HG03521 (cell line): ENCODE measurements at regions not wholly inside any gene's neighbourhood (a gene's known extent, or its start where the extent isn't known, plus 50 kb on each side); places are given as distances from the start of the nearest gene placed in this dataset.

ENCODE experiments used
- ATAC-seq: cut with Tn5 transposase; IDR thresholded peaks from one replicate; pipeline ENCODE4 v1.9.1; 2021; ENCODE audit warnings: mild to moderate bottlenecking, moderate library complexity; ENCODE audit not compliant: unreplicated experiment

DNA sequence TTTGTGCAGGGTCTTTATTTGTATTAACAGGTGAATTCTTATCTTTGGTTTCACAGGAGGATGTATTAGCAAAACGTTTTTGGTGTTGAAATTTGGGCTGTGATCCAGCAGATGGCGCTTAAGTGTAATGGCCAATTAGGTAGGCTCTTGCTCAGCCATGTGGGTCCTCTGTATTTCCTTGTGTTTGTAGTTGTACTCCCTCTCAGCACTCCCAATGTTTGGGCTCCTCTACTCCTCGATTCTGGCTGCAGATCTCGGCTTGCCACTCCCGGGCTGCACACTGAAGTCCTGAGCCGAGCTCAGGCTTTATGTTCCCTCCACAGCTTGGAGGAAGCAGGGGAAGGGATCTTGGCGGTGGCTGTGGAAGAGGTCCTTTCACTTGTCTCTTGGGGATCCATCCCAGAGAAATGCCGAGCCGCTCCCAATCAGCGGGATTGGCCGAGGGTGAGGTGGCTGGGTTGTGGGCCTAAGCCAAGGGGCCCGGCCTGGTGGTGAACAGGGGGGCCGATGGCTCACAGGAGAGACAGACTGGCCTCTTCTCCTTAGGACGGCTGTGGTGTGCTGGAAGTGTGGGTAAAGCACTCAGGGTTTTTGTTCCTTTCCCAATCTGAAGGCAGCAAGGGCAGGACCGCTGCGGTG is 133.7 kb downstream of the AEBP2 start:
- no peak for ATAC-seq

DNA sequence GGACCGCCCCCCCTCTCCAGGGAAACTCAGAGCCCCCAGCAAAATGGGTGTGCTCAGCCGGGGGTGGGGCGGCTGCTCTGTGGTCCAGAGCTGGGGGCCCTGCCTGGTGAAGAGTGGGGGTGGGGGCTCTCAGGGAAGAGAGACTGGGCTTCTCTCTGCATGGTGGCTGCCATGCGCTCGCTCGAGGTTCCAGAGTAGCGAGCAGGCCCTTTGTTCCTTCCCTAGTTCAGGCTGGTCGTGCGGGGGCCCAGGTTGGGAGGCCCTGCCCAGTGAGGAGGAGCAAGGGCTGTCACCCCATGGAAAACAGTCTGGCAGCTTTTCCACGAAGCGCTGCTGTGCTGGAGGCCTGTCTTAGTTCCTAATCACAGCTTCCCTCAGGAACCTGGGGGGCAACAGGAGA is 134.6 kb downstream of the AEBP2 start:
- no peak for ATAC-seq

DNA sequence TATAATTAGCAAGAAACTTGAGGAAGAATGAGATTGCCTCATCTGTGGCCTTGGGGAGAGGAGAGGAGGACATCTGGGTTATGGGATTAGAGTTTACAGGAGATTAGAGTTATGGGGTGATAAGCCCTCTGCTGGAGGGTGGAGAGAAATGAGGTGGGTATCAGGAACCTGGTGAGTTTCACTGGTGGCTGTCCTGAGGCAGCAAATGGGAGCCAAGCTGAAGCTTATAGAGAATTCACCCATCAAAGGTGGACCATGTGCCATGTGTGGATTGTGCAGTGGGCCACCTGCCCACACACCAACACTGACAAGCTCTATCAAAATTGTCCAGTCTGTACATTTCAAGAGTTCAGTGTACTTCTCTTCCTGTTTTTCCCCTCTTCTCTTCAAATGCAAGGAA is 135.3 kb downstream of the AEBP2 start:
- no peak for ATAC-seq

DNA sequence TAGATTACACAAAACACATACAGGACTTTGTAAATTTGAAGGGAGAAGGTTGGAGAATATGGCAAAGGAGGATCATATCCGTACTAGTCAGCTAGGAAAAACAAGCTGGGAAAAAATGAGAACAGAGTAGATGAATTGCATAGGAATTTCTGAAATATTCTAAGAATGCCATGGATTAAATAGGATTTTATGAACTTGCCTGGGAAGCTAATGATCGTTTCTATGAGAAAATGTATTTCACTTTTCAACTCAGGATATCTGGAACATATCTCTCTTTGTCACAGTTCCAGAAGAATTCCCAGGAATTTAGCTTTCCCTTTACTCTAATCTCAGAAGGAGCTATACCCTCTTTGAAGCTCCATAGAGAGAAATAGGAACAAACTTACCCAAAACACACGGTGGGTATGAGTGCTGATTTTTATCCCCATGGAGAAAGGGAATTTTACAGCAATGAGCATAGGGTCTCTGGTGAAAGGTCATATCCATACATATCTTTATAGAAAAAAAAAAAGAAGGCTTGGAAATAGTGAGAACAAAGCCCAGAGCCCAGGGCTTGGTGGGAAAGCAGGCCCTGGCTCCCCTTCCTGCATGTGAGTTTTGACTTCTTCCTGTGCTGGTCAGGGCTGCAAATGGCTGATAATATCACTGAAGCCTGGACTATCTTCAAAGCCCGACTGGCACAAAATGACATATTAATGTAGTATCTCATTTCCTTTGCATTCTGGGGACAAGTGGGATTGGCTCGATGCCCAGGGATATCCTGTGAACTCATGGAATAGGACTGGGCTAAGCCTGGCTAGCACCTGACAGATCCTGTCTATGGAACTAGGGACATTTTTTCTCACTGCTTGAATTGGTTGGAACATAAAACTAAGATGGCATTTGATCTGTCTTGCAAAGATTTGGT is 136.3 kb downstream of the AEBP2 start:
- ATAC-seq = no peak

DNA sequence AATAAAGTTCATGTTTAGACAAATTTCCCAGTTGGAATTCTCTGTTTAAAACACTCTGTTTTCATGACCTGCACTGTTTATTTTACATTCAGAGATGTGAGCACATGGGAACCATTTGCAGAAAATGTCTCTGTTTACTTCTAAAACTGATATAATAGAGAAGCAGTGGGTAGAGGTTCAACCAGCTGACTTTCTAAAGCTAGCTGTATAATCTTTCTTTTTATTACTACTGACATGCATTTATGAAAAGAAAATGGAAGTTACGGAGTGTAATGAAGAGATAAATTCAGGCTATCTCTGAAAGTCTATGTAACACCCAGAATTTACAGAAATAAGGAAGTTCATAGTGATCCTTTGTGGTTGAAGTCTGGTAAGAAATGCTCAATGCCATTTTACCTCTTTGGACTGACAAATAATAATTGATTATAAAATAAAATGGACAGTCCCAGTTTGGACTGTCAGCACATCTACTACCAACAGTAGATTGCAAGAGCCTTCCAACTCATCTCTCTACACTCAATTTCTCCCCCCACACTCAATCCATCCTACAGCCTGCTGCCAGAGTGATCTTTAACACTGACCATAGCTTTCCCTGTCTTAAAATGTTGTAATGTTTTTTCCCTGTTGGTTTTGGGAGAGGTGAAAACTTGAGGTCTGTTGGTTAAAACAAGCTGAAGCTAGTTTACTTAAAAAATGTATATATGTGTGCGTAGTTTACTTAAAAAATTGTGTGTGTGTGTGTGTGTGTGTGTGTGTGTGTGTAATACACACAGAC is 137.4 kb downstream of the AEBP2 start:
- no peak for ATAC-seq

DNA sequence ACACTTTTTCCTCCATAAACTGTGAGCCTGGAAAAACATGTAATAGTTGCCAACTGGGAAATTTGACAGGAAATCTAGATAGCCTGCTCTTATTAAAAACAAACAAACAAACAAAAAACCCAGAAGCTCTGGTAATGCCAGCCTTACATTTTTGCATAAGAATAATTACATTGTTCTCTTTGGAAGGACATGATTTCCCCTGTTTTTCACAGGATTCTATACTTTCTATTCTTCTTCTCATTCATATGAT is 137.9 kb downstream of the AEBP2 start:
- ATAC-seq = no peak

DNA sequence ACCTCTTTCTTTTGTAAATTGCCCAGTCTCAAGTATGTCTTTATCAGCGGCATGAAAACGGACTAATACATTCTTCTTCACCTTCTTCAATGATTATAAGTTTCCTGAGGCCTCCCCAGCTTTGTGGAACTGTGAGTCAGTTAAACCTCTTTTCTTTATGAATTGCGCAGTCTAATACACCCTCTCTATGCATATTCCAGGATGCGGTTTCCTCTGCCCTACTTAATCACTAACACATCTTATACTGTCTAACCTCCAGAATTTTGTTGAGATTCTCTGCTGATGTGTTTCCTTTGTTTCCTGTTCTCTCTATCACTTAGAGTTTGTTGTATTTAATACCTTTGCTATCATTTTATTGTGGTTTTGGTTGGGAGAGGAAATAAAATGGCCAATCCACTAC is 145.4 kb downstream of the AEBP2 start:
- ATAC-seq = no peak

DNA sequence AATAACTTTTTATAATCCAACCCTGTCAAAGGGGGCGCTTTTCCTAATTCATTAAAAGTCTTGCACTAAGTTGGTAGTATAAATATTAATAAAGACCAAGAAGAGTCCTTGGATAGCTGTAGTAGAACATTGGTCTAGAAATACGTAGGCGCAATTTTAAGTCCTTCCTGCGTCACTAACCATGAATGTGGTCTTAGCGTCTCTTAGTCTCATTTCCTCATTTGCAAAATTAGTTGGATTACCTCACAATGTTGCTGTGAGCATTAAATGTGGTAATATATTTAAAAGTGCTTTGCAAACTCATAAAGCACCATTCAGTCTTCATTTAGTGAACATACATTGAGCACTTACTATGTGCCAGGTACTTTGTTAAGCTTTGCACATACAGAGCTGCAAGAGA is 149.7 kb downstream of the AEBP2 start:
- no peak for ATAC-seq

DNA sequence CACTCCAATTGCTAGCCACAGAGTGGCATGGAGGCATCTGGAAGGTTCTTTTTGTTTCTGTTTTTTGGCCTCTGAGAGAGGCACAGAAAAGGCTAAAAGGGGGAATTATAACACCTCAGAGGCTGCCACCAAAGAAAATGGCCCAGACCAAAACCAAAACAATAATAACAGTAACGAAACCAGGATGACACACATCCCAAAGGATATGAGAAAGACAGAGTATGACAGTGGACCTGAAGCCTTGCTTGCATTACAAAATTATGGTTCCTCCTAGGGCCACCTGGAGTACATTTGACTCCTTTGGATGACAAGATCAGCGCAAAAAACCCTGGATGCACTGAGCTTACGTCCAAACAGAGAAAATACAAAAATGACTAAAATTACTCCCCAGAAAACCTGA is 152.7 kb downstream of the AEBP2 start:
- ATAC-seq = no peak

DNA sequence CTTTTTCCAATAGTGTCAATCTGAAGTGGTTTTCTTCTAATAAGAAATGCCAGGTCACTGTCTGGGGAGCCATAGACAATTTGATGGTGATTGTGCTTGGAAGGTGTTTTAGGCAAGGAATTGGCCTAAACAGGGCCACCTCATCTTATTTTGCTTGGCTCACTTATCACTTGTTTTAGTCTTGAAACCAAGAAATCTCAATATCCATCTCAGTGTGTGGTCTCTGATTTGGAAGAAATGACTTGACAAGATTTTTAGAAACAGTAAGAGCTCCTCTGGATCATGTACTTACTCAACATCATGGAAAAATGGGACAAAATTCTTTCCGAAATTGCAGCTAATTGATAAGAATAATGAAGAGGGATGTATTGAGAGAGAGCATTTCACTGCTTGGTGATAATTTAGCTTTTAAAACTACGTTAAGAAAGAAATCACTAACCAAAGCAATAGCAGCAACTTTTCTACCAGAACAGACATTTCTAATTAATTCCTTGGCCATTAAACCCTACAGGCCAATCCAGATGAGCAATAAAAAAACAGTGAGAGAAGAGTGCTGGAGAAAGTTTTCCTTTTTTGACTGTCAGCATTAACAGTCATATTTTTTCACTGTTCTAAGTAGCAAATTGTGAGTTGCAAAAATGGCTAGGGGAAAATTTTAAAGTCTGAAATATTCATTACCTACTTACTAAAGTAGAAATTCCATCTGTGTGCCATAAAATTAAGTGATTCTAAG is 157.3 kb downstream of the AEBP2 start:
- ATAC-seq = no peak

DNA sequence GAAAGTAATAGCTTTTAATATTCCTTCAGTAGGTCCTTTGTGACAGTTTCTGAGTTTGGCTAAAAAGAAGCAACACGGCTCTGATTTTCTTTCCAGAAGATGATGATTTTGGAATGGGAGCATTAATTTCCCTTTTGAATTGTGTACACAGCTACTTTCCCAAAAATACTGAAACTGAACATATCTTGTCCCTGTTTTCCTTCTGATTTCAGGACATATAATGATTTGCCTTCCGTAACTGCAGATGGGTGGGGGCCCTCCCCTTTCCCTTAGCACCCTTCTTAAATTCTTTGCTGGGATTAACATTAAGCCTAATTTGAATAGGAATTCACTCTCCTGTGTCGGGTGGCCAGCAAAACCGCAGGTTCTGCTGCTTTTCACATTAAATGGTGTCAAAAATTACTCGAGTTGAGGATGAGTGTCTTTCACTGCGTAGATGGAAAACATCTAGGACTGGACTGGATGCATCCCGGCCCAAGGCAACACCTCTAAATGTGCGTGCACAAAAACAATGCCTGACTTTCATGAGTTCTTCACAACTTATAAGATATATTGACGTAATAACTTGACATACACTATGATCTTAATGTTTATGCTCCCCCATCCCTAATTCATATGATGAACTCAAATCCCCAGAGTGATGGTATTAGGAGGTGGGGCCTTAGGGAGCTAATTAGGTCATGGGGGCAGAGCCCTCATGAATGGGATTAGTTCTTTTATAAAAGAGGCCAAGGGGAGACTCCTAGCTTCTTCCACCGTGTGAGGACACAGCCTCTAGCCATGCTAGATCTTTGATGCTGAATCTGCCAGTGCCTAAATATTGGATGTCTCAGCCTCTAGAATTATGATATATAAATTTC is 158.1 kb downstream of the AEBP2 start:
- ATAC-seq = no peak

DNA sequence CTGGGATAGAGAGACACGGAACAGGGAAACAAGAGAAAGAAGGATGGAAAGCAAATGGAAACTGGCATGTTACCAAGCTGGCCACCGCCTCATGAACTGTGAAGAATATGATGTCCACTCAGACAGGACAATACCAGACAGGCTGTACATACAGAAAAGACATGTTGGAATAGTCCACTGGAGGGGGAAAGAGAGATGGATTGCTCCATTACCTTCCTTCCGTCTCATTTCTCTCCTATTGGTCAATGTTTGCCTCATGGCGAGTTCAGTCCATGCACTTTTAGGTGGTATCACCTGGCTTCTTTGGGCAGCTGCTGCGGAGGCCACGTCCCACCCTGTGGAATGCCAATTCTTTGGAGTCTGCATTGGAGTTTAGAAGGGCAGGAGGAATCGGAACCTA is 166.4 kb downstream of the AEBP2 start:
- no peak for ATAC-seq

DNA sequence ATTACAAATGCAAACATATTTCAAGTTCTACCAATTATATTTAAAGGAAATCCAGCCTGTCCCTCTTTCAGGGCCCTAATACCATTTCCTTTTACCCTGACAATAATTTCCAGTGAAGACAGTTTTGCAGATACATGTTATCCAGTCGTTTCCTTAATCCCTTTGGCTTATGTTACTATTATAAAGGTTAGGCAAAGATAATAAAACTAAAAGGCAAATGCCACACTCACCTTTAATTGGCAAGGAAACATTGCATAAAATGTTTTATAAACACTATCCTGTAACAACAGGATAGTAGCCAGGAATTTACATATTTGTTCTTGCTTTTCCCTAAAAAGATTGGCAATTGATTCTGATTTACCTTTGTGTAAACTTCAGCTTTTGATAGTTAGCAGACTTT is 168.7 kb downstream of the AEBP2 start:
- no peak for ATAC-seq

DNA sequence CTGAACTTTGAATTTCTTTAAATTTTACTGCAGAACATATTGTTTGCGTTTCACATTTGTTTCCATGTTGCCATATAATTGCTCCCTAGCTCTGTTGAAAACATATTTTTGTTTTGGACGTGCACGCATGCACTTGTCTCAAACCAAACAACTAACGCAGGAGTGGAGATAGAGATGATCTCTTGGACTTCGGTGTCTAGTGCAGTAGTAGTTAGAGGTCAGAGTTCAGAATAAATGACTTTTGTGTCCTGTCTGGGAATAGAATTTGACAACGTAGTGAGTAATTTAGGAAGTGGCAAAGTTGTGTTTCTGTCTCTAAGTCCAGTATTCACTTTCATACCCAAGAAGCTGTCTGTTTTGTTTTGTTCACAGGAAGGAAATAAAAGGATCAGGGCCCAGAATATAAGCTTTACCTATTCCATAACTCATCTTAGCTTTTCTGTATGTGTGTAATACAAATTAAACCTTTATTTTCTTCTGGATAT is 173.8 kb downstream of the AEBP2 start:
- ATAC-seq = no peak

DNA sequence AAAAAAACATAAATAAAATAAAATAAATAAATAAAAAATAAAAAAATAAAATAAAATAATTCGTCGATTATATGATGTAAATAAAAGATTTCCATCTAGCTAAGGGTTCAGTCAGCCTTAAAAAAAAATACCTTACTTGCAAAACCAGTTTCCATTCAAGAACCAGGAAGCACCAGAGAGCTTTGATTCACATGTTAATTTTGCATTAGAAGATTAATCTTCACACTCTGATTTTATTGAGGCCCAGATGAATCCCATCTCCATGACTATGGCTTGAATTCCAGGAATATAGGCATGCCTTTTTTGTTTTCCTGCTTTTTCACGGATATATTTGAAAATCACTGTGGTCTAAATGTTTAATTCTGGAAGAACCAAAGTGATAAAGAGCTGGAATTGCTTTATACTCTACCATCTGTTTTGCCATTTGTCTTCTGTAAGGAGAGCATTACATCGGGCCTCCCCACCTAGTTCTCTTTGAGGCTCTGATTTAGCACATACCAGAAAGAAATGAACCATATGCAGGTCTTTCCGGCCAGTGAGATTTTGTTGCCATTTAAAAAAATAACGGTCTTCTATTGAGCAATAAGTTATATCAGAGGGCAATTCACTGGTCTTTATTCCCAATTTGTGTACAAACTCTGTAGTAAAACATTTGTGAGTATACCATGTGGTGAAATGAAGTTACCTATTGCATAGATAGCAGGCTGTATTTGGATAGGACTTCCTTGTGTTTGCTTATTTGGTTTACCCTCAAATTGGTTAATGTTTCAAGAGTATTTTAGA is 175.5 kb downstream of the AEBP2 start:
- ATAC-seq = no peak

DNA sequence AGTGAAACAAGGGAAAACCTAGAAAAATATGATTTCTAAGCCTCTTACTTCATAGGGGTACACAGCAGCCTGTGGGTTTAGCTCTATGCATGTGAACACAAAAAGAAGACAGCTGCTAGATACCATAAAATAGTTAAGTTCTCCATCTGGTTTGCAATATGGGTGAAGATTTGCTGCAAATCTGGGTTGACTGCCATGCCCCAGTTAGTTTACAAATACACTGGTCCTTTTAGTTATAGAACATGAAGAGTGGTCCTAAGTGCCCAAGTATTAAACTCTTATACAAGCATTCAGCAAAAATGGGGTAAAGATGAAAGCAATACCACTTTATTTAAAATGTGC is 176.1 kb downstream of the AEBP2 start:
- no peak for ATAC-seq

DNA sequence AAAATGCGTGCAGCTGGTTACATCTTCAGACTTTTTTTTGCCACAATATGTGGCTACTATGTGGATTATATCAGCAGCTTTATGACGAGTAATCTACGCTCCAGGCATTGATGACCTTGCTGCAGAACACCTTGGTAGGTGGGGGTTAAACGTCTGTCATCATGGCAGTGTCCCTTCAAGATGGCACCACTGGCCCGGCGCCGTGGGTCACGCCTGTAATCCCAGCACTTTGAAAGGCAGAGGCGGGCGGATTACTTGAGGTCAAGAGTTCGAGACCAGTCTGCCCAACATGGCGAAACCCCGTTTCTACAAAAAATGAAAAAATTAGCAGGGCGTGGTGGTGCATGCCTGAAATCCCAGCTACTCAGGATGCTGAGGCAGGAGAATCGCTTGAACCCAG is 177.5 kb downstream of the AEBP2 start:
- ATAC-seq = no peak

DNA sequence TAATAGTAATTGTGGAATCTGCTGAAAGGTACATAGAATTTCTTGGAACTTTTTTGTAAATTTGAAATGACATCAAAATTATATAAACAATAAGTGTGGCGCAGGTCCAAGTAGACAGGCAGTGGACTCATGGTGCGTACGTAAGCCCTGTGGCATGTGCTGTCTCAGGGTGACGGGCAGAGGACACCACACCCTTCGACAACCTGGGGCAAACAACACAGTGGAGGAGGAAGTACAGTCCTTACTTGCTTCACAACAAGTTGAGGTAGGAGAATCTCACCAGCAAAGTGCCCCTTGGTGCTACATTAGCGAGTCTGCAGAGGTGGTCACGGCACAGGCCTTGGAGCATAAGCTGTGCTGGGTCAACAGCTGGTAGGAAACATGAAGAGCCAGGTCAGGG is 180.9 kb downstream of the AEBP2 start:
- no peak for ATAC-seq

DNA sequence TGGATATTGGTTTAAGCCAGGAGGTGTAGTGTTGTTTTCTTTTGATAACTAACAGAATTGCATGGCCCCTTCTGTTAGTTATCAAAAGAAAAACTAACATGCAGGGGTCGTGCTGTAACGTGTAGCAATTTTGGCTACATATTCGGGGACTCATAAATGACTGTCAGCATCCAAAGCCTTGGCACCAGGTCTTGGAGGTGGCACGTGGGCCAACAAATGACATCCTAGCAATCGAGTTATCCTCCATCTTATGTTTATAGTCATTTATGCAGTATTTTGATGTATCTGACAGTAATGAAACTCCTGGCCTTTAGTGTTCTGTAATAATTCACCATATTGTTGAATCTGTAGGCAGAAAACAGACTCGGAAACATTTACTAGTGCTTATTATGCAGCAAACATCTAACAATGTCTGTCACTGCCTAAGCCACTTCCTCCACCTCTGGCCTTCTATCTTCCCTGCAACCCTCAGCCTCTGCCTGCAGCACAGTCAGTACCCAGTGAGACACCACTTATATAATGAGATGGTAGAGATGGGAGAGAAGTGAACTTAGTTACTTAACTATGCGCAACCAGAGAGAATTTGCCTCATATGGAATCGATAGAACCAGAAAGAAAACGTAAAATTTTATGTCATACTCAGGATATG is 184.6 kb downstream of the AEBP2 start:
- ATAC-seq = no peak
